Astrocyte (in vitro differentiated cells and primary cell): ENCODE measurements at regions not wholly inside any gene's neighbourhood (a gene's known extent, or its start where the extent isn't known, plus 50 kb on each side); places are given as distances from the start of the nearest gene placed in this dataset.

Experiments
- DNase-seq: peaks from one replicate; pipeline ENCODE4 v3.0.0-alpha.2; 2010; ENCODE audit warnings: low read depth
- FAIRE-seq: peaks from 2 replicates; lab custom pipeline; 2011; peaks lifted over from hg19 to GRCh38; lab: Jason Lieb, UNC
- H2AFZ ChIP-seq: 2 replicates; pipeline ENCODE4 v1.6.0; 2012; ENCODE audit warnings: low read depth, low read length, inconsistent platforms
- H3K27ac ChIP-seq: 2 replicates; pipeline ENCODE4 v1.5.1; 2011; ENCODE audit warnings: low read depth, low read length, inconsistent platforms
- H3K27me3 ChIP-seq: 2 replicates; pipeline ENCODE4 v1.6.0; 2011; ENCODE audit warnings: low read length, inconsistent platforms; ENCODE audit not compliant: insufficient read depth
- H3K36me3 ChIP-seq: 2 replicates; pipeline ENCODE4 v1.5.1; 2011; ENCODE audit warnings: low read length, inconsistent platforms; ENCODE audit not compliant: insufficient read depth
- H3K4me1 ChIP-seq: 2 replicates; pipeline ENCODE4 v1.5.1; 2011; ENCODE audit warnings: low read length, inconsistent platforms; ENCODE audit not compliant: insufficient read depth
- H3K4me2 ChIP-seq: 2 replicates; pipeline ENCODE4 v1.6.0; 2012; ENCODE audit warnings: low read length, inconsistent platforms
- H3K4me3 ChIP-seq: 2 replicates; pipeline ENCODE4 v1.5.1; 2011; ENCODE audit warnings: low read depth, mild to moderate bottlenecking, low read length, inconsistent platforms; ENCODE audit not compliant: insufficient read depth
- H3K79me2 ChIP-seq: 2 replicates; pipeline ENCODE4 v1.6.0; 2012; ENCODE audit warnings: mild to moderate bottlenecking, low read length, inconsistent platforms; ENCODE audit not compliant: insufficient read depth
- H3K9ac ChIP-seq: 2 replicates; pipeline ENCODE4 v1.6.0; 2012; ENCODE audit warnings: mild to moderate bottlenecking, low read length, inconsistent platforms
- H3K9me3 ChIP-seq: 2 replicates; pipeline ENCODE4 v1.5.1; 2012; ENCODE audit warnings: low read depth, mild to moderate bottlenecking, low read length, inconsistent platforms; ENCODE audit not compliant: insufficient read depth
- H4K20me1 ChIP-seq: 2 replicates; pipeline ENCODE4 v1.6.0; 2012; ENCODE audit warnings: low read length, inconsistent platforms; ENCODE audit not compliant: insufficient read depth
- H3K27ac Mint-ChIP-seq: one replicate; pipeline ENCODE4 v1.8.0; 2021; ENCODE audit warnings: mild to moderate bottlenecking, mixed read lengths; ENCODE audit not compliant: unreplicated experiment
- H3K27me3 Mint-ChIP-seq: one replicate; pipeline ENCODE4 v1.8.0; 2021; ENCODE audit warnings: low read depth, mixed read lengths; ENCODE audit not compliant: unreplicated experiment
- H3K36me3 Mint-ChIP-seq: one replicate; pipeline ENCODE4 v1.8.0; 2021; ENCODE audit warnings: low read depth, mixed read lengths; ENCODE audit not compliant: unreplicated experiment
- H3K4me1 Mint-ChIP-seq: one replicate; pipeline ENCODE4 v1.8.0; 2021; ENCODE audit warnings: low read depth, mixed read lengths; ENCODE audit not compliant: unreplicated experiment
- H3K4me3 Mint-ChIP-seq: one replicate; pipeline ENCODE4 v1.8.0; 2021; ENCODE audit warnings: mild to moderate bottlenecking, moderate library complexity, mixed read lengths; ENCODE audit not compliant: unreplicated experiment
- H3K9me3 Mint-ChIP-seq: one replicate; pipeline ENCODE4 v1.8.0; 2021; ENCODE audit warnings: mild to moderate bottlenecking, mixed read lengths; ENCODE audit not compliant: unreplicated experiment
- CTCF ChIP-seq: IDR thresholded peaks from 2 replicates; pipeline ENCODE4 v1.5.1; 2011; ENCODE audit warnings: low read depth, mild to moderate bottlenecking, inconsistent platforms, low read length, moderate library complexity; ENCODE audit not compliant: insufficient read depth
- EZH2 ChIP-seq: IDR thresholded peaks from 2 replicates; pipeline ENCODE4 v1.6.1; 2012; ENCODE audit warnings: mild to moderate bottlenecking, low read length, inconsistent platforms; ENCODE audit not compliant: insufficient read depth

- H3K27ac Mint-ChIP-seq, result no peak overlapping the region
- FAIRE-seq (no peak), DNase-seq (no peak)
- no peaks in the 10 kb centered on the region for H3K27me3 ChIP-seq
- H3K4me3 ChIP-seq, result no peak overlapping the region
- no peak overlapping the region for H3K9ac ChIP-seq
- no peak overlapping the region for H3K4me2 ChIP-seq
- no peaks in the 10 kb centered on the region for H3K9me3 ChIP-seq
- no peaks in the 10 kb centered on the region for H3K27me3 Mint-ChIP-seq
- H4K20me1 ChIP-seq, result no peaks in the 10 kb centered on the region
- no peak overlapping the region for H2AFZ ChIP-seq
- H3K9me3 Mint-ChIP-seq, result no peaks in the 10 kb centered on the region
- H3K36me3 Mint-ChIP-seq, result no peaks in the 10 kb centered on the region
- no peak overlapping the region for H3K27ac ChIP-seq
- H3K4me3 Mint-ChIP-seq, result no peak overlapping the region
- H3K79me2 ChIP-seq, result no peaks in the 10 kb centered on the region
- H3K36me3 ChIP-seq, result no peaks in the 10 kb centered on the region
- peaks cover 4% of the 10 kb centered on the region for H3K4me1 ChIP-seq
- TF ChIP-seq EZH2, result no peak
- TF ChIP-seq CTCF, result no peak
- H3K4me1 Mint-ChIP-seq, result peaks cover 24% of the 10 kb centered on the region
Observed at GRCh38 chr3:88988906-88989305, 118.5 kb upstream of the EPHA3 start.

- Histone ChIP-seq H3K4me1 (peaks cover 4% of the 10 kb centered on the region), H3K9ac (no peak overlapping the region), H3K4me3 (no peak overlapping the region), H3K27me3 (no peaks in the 10 kb centered on the region), H2AFZ (no peak overlapping the region), H3K36me3 (no peaks in the 10 kb centered on the region), H3K9me3 (no peaks in the 10 kb centered on the region), H3K79me2 (no peaks in the 10 kb centered on the region), H3K27ac (no peak overlapping the region), H4K20me1 (no peaks in the 10 kb centered on the region), H3K4me2 (no peak overlapping the region)
- Mint-ChIP-seq H3K27me3 (no peaks in the 10 kb centered on the region), H3K9me3 (no peaks in the 10 kb centered on the region), H3K4me3 (no peak overlapping the region), H3K4me1 (peaks cover 21% of the 10 kb centered on the region), H3K27ac (peak overlapping the region; percentile 47), H3K36me3 (no peaks in the 10 kb centered on the region)
- DNase-seq (peak; percentile 50), FAIRE-seq (no peak)
- TF ChIP-seq CTCF, result no peak
- no peak for TF ChIP-seq EZH2
Observed at GRCh38 chr3:88991496-88991895, 115.9 kb upstream of the EPHA3 start.

DNA sequence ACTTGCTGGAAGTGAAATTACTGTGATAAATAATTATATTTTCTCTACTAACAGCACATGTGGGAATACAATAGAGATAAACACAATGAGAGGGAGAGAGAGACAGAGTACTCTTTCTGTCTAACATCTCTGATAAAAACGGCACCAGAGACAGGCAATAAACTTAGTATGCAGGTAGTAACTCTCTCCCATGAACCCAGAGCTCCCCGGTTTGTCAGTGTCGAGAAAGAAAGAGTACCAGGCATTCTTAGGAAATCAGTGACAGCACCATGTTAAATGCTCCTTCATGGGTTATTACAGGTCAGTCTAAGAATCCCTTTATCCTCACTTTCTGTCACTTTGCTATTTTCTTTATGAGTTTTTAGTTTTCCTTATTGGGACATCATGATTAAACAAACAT, 110.7 kb upstream of the EPHA3 start:
- H2AFZ ChIP-seq, result no peak overlapping the region
- H3K27me3 Mint-ChIP-seq, result no peaks in the 10 kb centered on the region
- H3K4me2 ChIP-seq, result no peak overlapping the region

More for the DNA sequence above, 110.7 kb upstream of the EPHA3 start:
- Mint-ChIP-seq H3K36me3 (no peaks in the 10 kb centered on the region), H3K9me3 (peaks cover 4% of the 10 kb centered on the region), H3K4me1 (peaks cover 16% of the 10 kb centered on the region), H3K4me3 (no peak overlapping the region), H3K27ac (no peak overlapping the region)
- FAIRE-seq, result no peak
- no peak for DNase-seq
- Histone ChIP-seq H3K9me3 (no peaks in the 10 kb centered on the region), H3K4me3 (no peak overlapping the region), H3K27ac (no peak overlapping the region), H3K27me3 (no peaks in the 10 kb centered on the region), H3K79me2 (no peaks in the 10 kb centered on the region), H3K4me1 (no peaks in the 10 kb centered on the region), H3K9ac (no peak overlapping the region), H3K36me3 (no peaks in the 10 kb centered on the region), H4K20me1 (no peaks in the 10 kb centered on the region)
- TF ChIP-seq CTCF (no peak), EZH2 (no peak)
